Femur (tissue), 1 donor: ENCODE measurements at regions not wholly inside any gene's neighbourhood (a gene's known extent, or its start where the extent isn't known, plus 50 kb on each side); places are given as distances from the start of the nearest gene placed in this dataset.

Experiments used
- DNase-seq: peaks from one replicate; pipeline ENCODE4 v3.0.0-alpha.2; 2017

- DNase-seq: no peak
Observed at GRCh38 chr10:8233832-8234259, 179.4 kb downstream of the GATA3 start.

GRCh38 chr10:8235253-8236027 lies 181.0 kb downstream of the GATA3 start:
- no peak for DNase-seq

GRCh38 chr10:8238986-8239385 lies 184.5 kb downstream of the GATA3 start:
- no peak for DNase-seq

- DNase-seq: no peak
Observed at GRCh38 chr10:8240861-8241260, 186.4 kb downstream of the GATA3 start.

GRCh38 chr10:8242295-8242872 lies 187.9 kb downstream of the GATA3 start:
- no peak for DNase-seq

GRCh38 chr10:8245131-8245813 lies 190.8 kb downstream of the GATA3 start:
- DNase-seq: no peak

GRCh38 chr10:8245814-8246142 lies 191.3 kb downstream of the GATA3 start:
- no peak for DNase-seq

- no peak for DNase-seq
Observed at GRCh38 chr10:8246548-8246947, 192.1 kb downstream of the GATA3 start.

GRCh38 chr10:8247191-8247590 lies 192.7 kb downstream of the GATA3 start:
- no peak for DNase-seq

GRCh38 chr10:8248868-8249267 lies 194.4 kb downstream of the GATA3 start:
- no peak for DNase-seq

- DNase-seq: no peak
Observed at GRCh38 chr10:8254350-8254749, 199.9 kb downstream of the GATA3 start.

- DNase-seq: no peak
Observed at GRCh38 chr10:8255301-8255700, 200.8 kb downstream of the GATA3 start.

GRCh38 chr10:8260645-8261044 lies 206.2 kb downstream of the GATA3 start:
- no peak for DNase-seq

- DNase-seq: no peak
Observed at GRCh38 chr10:8262317-8262716, 207.8 kb downstream of the GATA3 start.

- no peak for DNase-seq
Observed at GRCh38 chr10:8269976-8270375, 215.5 kb downstream of the GATA3 start.

- no peak for DNase-seq
Observed at GRCh38 chr10:8272794-8273425, 218.4 kb downstream of the GATA3 start.

- DNase-seq: no peak
Observed at GRCh38 chr10:8273749-8274148, 219.3 kb downstream of the GATA3 start.

- no peak for DNase-seq
Observed at GRCh38 chr10:8275911-8276310, 221.4 kb downstream of the GATA3 start.

- DNase-seq: no peak
Observed at GRCh38 chr10:8278099-8278498, 223.6 kb downstream of the GATA3 start.

- DNase-seq: no peak
Observed at GRCh38 chr10:8279598-8279997, 225.1 kb downstream of the GATA3 start.

GRCh38 chr10:8280946-8281345 lies 226.5 kb downstream of the GATA3 start:
- no peak for DNase-seq

GRCh38 chr10:8282340-8282739 lies 227.9 kb downstream of the GATA3 start:
- no peak for DNase-seq

GRCh38 chr10:8283166-8283905 lies 228.8 kb downstream of the GATA3 start:
- DNase-seq: no peak
